ENCODE measurements at regions not wholly inside any gene's neighbourhood (a gene's known extent, or its start where the extent isn't known, plus 50 kb on each side); places are given as distances from the start of the nearest gene placed in this dataset.
A peak's percentile ranks its signal among the peaks of the same experiment; 100 is the strongest.

- in situ Hi-C loops (cut with HindIII; ENCODE audit: low pct_unique_long_range_greater_than_20kb, low sequenced_read_pairs), result no loop called here
- no peak for DNase-seq (ENCODE audit: low read depth)
These were observed 147.6 kb upstream of the ATP6AP2 start for GRCh38 chrX:40433160-40433559.

- in situ Hi-C loops (cut with HindIII; ENCODE audit: low pct_unique_long_range_greater_than_20kb, low sequenced_read_pairs), result no loop called here
- no peak for DNase-seq (ENCODE audit: low read depth)
These were observed 156.5 kb upstream of the ATP6AP2 start for GRCh38 chrX:40424259-40424658.

- no peak for DNase-seq (ENCODE audit: low read depth)
- in situ Hi-C loops (cut with HindIII; ENCODE audit: low pct_unique_long_range_greater_than_20kb, low sequenced_read_pairs), result no loop called here
These were observed 157.5 kb upstream of the ATP6AP2 start for GRCh38 chrX:40423299-40423698.

- in situ Hi-C loops (cut with HindIII; ENCODE audit: low pct_unique_long_range_greater_than_20kb, low sequenced_read_pairs), result no loop called here
- DNase-seq (ENCODE audit: low read depth), result no peak
These were observed 158.7 kb upstream of the ATP6AP2 start for GRCh38 chrX:40422021-40422420.

GRCh38 chrX:40420899-40421729 is 159.7 kb upstream of the ATP6AP2 start:
- in situ Hi-C loops (cut with HindIII; ENCODE audit: low pct_unique_long_range_greater_than_20kb, low sequenced_read_pairs), result no loop called here
- DNase-seq (ENCODE audit: low read depth), result peak; percentile 55

GRCh38 chrX:40418813-40419195 is 162.0 kb upstream of the ATP6AP2 start:
- in situ Hi-C loops (cut with HindIII; ENCODE audit: low pct_unique_long_range_greater_than_20kb, low sequenced_read_pairs), result no loop called here
- no peak for DNase-seq (ENCODE audit: low read depth)

- no peak for DNase-seq (ENCODE audit: low read depth)
- in situ Hi-C loops (cut with HindIII; ENCODE audit: low pct_unique_long_range_greater_than_20kb, low sequenced_read_pairs), result no loop called here
These were observed 162.5 kb upstream of the ATP6AP2 start for GRCh38 chrX:40418146-40418812.

- in situ Hi-C loops (cut with HindIII; ENCODE audit: low pct_unique_long_range_greater_than_20kb, low sequenced_read_pairs), result no loop called here
These were observed 165.1 kb upstream of the ATP6AP2 start for GRCh38 chrX:40415675-40416074.

GRCh38 chrX:40414335-40414734 is 166.4 kb upstream of the ATP6AP2 start:
- no peak for DNase-seq (ENCODE audit: low read depth)

More at GRCh38 chrX:40415675-40416074, 165.1 kb upstream of the ATP6AP2 start:
- DNase-seq (ENCODE audit: low read depth), result no peak

GRCh38 chrX:40411340-40412111 is 169.2 kb upstream of the ATP6AP2 start:
- no peak for DNase-seq (ENCODE audit: low read depth)
- in situ Hi-C loops (cut with HindIII; ENCODE audit: low pct_unique_long_range_greater_than_20kb, low sequenced_read_pairs), result no loop called here

More at GRCh38 chrX:40414335-40414734, 166.4 kb upstream of the ATP6AP2 start:
- in situ Hi-C loops (cut with HindIII; ENCODE audit: low pct_unique_long_range_greater_than_20kb, low sequenced_read_pairs), result no loop called here

GRCh38 chrX:40410859-40411258 is 169.9 kb upstream of the ATP6AP2 start:
- in situ Hi-C loops (cut with HindIII; ENCODE audit: low pct_unique_long_range_greater_than_20kb, low sequenced_read_pairs), result no loop called here
- no peak for DNase-seq (ENCODE audit: low read depth)

GRCh38 chrX:40406330-40406859 is 174.4 kb upstream of the ATP6AP2 start:
- no peak for DNase-seq (ENCODE audit: low read depth)
- in situ Hi-C loops (cut with HindIII; ENCODE audit: low pct_unique_long_range_greater_than_20kb, low sequenced_read_pairs), result no loop called here

GRCh38 chrX:40405399-40405798 is 175.4 kb upstream of the ATP6AP2 start:
- no peak for DNase-seq (ENCODE audit: low read depth)
- in situ Hi-C loops (cut with HindIII; ENCODE audit: low pct_unique_long_range_greater_than_20kb, low sequenced_read_pairs), result no loop called here

- in situ Hi-C loops (cut with HindIII; ENCODE audit: low pct_unique_long_range_greater_than_20kb, low sequenced_read_pairs), result no loop called here
- no peak for DNase-seq (ENCODE audit: low read depth)
These were observed 177.0 kb upstream of the ATP6AP2 start for GRCh38 chrX:40403757-40404156.

GRCh38 chrX:40402831-40403533 is 177.8 kb upstream of the ATP6AP2 start:
- DNase-seq (ENCODE audit: low read depth), result peak; percentile 86
- in situ Hi-C loops (cut with HindIII; ENCODE audit: low pct_unique_long_range_greater_than_20kb, low sequenced_read_pairs), result no loop called here

- DNase-seq (ENCODE audit: low read depth), result no peak
- in situ Hi-C loops (cut with HindIII; ENCODE audit: low pct_unique_long_range_greater_than_20kb, low sequenced_read_pairs), result no loop called here
These were observed 185.7 kb upstream of the ATP6AP2 start for GRCh38 chrX:40395102-40395501.

GRCh38 chrX:40394302-40394701 is 186.5 kb upstream of the ATP6AP2 start:
- in situ Hi-C loops (cut with HindIII; ENCODE audit: low pct_unique_long_range_greater_than_20kb, low sequenced_read_pairs), result no loop called here
- DNase-seq (ENCODE audit: low read depth), result no peak

- in situ Hi-C loops (cut with HindIII; ENCODE audit: low pct_unique_long_range_greater_than_20kb, low sequenced_read_pairs), result no loop called here
- no peak for DNase-seq (ENCODE audit: low read depth)
These were observed 188.2 kb upstream of the ATP6AP2 start for GRCh38 chrX:40392599-40392998.
